ENCODE measurements at regions not wholly inside any gene's neighbourhood (a gene's known extent, or its start where the extent isn't known, plus 50 kb on each side); places are given as distances from the start of the nearest gene placed in this dataset.

- TF ChIP-seq CTCF (IDR thresholded peaks at IDR 0.05 in 8 of 11, conservative IDR thresholded peaks at IDR 0.05 in 3 of 11) (no peak), POLR2A (IDR thresholded peaks at IDR 0.05) (no peak), POLR2AphosphoS5 (IDR thresholded peaks at IDR 0.05) (no peak)
Measured at GRCh38 chr13:75225288-75226032, 256.5 kb downstream of the TBC1D4 start.

Measured in spleen (tissue), 7 donors.